GM12874 (cell line): ENCODE measurements at regions not wholly inside any gene's neighbourhood (a gene's known extent, or its start where the extent isn't known, plus 50 kb on each side); places are given as distances from the start of the nearest gene placed in this dataset.

ENCODE experiments used
- CTCF ChIP-seq: IDR thresholded peaks from 2 replicates; pipeline ENCODE4 v1.5.1; 2011; ENCODE audit warnings: low read depth, mild to moderate bottlenecking, control low read depth, low read length, moderate library complexity; ENCODE audit not compliant: insufficient read depth

GRCh38 chr3:113129168-113129567, 82.2 kb upstream of the BOC start:
- no peak for TF ChIP-seq CTCF

GRCh38 chr3:113132571-113132996, 78.8 kb upstream of the BOC start:
- no peak for TF ChIP-seq CTCF

- TF ChIP-seq CTCF = no peak
Observed at GRCh38 chr3:113133140-113133539, 78.2 kb upstream of the BOC start.

GRCh38 chr3:113136071-113136470, 75.3 kb upstream of the BOC start:
- TF ChIP-seq CTCF = peak; percentile 18; the same call in 1 of the 2 replicates

- TF ChIP-seq CTCF = no peak
Observed at GRCh38 chr3:113136544-113136943, 74.8 kb upstream of the BOC start.

- TF ChIP-seq CTCF = no peak
Observed at GRCh38 chr3:113138839-113139743, 72.3 kb upstream of the BOC start.

GRCh38 chr3:113140876-113141275, 70.5 kb upstream of the BOC start:
- no peak for TF ChIP-seq CTCF
